ENCODE measurements at regions not wholly inside any gene's neighbourhood (a gene's known extent, or its start where the extent isn't known, plus 50 kb on each side); places are given as distances from the start of the nearest gene placed in this dataset.

DNA sequence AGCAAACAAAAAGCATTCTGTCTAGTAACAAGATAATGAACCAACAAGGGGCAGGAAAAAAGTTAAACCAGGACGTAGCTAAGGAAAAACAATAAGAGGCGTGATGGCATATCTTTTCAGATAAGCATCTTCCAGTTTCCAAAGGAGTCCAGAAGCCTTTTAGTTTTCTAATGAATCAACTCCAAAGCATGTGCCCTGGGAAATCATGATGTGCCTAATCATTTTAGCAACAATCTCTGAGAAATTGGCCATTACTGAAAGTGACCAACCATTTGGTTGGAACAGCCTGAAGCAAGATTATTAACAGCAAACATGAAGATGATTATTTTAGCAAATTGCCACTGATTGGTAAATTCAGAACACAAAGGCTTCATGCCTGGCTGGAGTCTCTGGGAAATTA lies 440.9 kb upstream of the MAF start:
- H3K27me3 Mint-ChIP-seq, result peaks cover 5 to 41% of the 10 kb centered on the region in 2 donors
- no peaks in the 10 kb centered on the region for H3K36me3 Mint-ChIP-seq
- H3K9me3 ChIP-seq (ENCODE audit: low read length), result no peaks in the 10 kb centered on the region
- H3K27me3 ChIP-seq (ENCODE audit: insufficient read depth, low read length, poor library complexity, severe bottlenecking), result no peaks in the 10 kb centered on the region
- DNase-seq, result no peak
- no peaks in the 10 kb centered on the region for H3K4me1 ChIP-seq (ENCODE audit: insufficient read depth, low read length)
- H3K4me1 Mint-ChIP-seq, result no peaks in the 10 kb centered on the region
- no peak overlapping the region for H3K4me3 Mint-ChIP-seq
- CTCF ChIA-PET, result no interaction called here
- POLR2A ChIA-PET, result no interaction called here
- no peak overlapping the region for H3K27ac ChIP-seq (ENCODE audit: low read depth, low read length)
- no peak overlapping the region for H3K4me3 ChIP-seq (ENCODE audit: low read length)
- no peaks in the 10 kb centered on the region for H3K36me3 ChIP-seq (ENCODE audit: insufficient read depth, low read length)
- H3K9me3 Mint-ChIP-seq, result peaks cover 0 to 5% (median 0%) of the 10 kb centered on the region in 5 donors
- no peak overlapping the region for H3K27ac Mint-ChIP-seq

DNA sequence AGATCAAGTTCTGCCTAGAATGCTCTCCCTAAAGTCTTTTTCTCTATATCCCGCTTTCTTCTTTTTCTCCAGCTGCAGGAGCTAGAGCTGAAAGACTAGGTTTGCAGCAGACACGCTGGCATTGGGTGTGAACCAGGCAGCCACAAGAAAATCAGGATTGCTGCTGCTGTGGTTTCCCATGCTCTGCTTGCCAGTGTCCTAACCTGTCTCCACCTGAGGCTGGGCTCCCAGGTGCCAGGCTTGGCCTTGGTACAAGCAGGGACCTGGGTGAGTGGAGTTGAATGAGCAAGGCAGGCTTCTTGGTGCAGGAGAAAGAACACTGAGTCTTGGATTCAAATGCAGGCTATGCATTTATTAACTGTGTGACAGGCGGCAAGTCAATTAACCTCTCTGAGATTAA lies 440.3 kb upstream of the MAF start:
- no peaks in the 10 kb centered on the region for H3K4me1 ChIP-seq (ENCODE audit: insufficient read depth, low read length)
- no peak overlapping the region for H3K4me3 ChIP-seq (ENCODE audit: low read length)
- ChIA-PET CTCF (no interaction called here), POLR2A (no interaction called here)
- H3K9me3 ChIP-seq (ENCODE audit: low read length), result no peaks in the 10 kb centered on the region
- H3K36me3 ChIP-seq (ENCODE audit: insufficient read depth, low read length), result no peaks in the 10 kb centered on the region
- Mint-ChIP-seq H3K9me3 (peaks cover 0 to 5% (median 0%) of the 10 kb centered on the region in 5 donors), H3K27ac (no peak overlapping the region), H3K36me3 (no peaks in the 10 kb centered on the region), H3K4me1 (no peaks in the 10 kb centered on the region), H3K27me3 (peaks cover 5 to 35% of the 10 kb centered on the region in 2 donors), H3K4me3 (no peak overlapping the region)
- DNase-seq, result no peak
- H3K27ac ChIP-seq (ENCODE audit: low read depth, low read length), result no peak overlapping the region
- no peaks in the 10 kb centered on the region for H3K27me3 ChIP-seq (ENCODE audit: insufficient read depth, low read length, poor library complexity, severe bottlenecking)

GRCh38 chr16:80040413-80040812 lies 439.9 kb upstream of the MAF start:
- DNase-seq, result no peak
- Mint-ChIP-seq H3K27me3 (peaks cover 5 to 31% of the 10 kb centered on the region in 2 donors), H3K9me3 (peaks cover 0 to 5% (median 0%) of the 10 kb centered on the region in 5 donors), H3K36me3 (no peaks in the 10 kb centered on the region), H3K4me3 (no peak overlapping the region), H3K27ac (no peak overlapping the region), H3K4me1 (no peaks in the 10 kb centered on the region)
- CTCF ChIA-PET, result no interaction called here
- H3K4me1 ChIP-seq (ENCODE audit: insufficient read depth, low read length), result no peaks in the 10 kb centered on the region
- no peaks in the 10 kb centered on the region for H3K36me3 ChIP-seq (ENCODE audit: insufficient read depth, low read length)
- H3K4me3 ChIP-seq (ENCODE audit: low read length), result no peak overlapping the region
- POLR2A ChIA-PET, result no interaction called here
- no peaks in the 10 kb centered on the region for H3K9me3 ChIP-seq (ENCODE audit: low read length)
- H3K27ac ChIP-seq (ENCODE audit: low read depth, low read length), result no peak overlapping the region
- no peaks in the 10 kb centered on the region for H3K27me3 ChIP-seq (ENCODE audit: insufficient read depth, low read length, poor library complexity, severe bottlenecking)

GRCh38 chr16:80039777-80040176 lies 439.2 kb upstream of the MAF start:
- Histone ChIP-seq H3K27ac (ENCODE audit: low read depth, low read length) (no peak overlapping the region), H3K9me3 (ENCODE audit: low read length) (no peaks in the 10 kb centered on the region), H3K4me1 (ENCODE audit: insufficient read depth, low read length) (no peaks in the 10 kb centered on the region), H3K4me3 (ENCODE audit: low read length) (no peak overlapping the region), H3K27me3 (ENCODE audit: insufficient read depth, low read length, poor library complexity, severe bottlenecking) (no peaks in the 10 kb centered on the region), H3K36me3 (ENCODE audit: insufficient read depth, low read length) (no peaks in the 10 kb centered on the region)
- Mint-ChIP-seq H3K27ac (no peak overlapping the region), H3K36me3 (no peaks in the 10 kb centered on the region), H3K9me3 (peaks cover 0 to 5% (median 0%) of the 10 kb centered on the region in 5 donors), H3K27me3 (peaks cover 5 to 29% of the 10 kb centered on the region in 2 donors), H3K4me1 (no peaks in the 10 kb centered on the region), H3K4me3 (no peak overlapping the region)
- POLR2A ChIA-PET, result no interaction called here
- CTCF ChIA-PET, result no interaction called here
- DNase-seq, result no peak

DNA sequence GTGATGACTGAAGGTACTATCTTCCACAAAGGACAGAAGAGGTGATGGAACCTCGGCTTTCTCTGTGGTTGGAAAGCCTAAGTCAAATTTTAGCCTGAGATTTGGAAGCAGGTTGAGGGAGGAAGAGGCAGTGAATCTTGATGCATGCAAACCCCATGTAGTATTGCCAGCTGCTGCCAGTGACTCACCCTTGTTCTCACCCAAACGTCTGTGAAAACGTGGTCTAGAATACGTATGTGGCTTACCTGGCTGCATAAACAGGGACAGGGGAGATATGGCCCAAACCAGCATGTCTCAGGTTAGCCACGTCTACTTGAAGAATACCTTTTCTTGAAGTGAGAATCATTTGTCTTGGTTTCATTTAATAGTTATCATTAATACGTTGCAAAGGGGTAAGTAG lies 438.0 kb upstream of the MAF start:
- Histone ChIP-seq H3K27me3 (ENCODE audit: insufficient read depth, low read length, poor library complexity, severe bottlenecking) (no peaks in the 10 kb centered on the region), H3K27ac (ENCODE audit: low read depth, low read length) (no peak overlapping the region), H3K9me3 (ENCODE audit: low read length) (no peaks in the 10 kb centered on the region), H3K36me3 (ENCODE audit: insufficient read depth, low read length) (no peaks in the 10 kb centered on the region), H3K4me3 (ENCODE audit: low read length) (no peak overlapping the region), H3K4me1 (ENCODE audit: insufficient read depth, low read length) (no peaks in the 10 kb centered on the region)
- no peaks in the 10 kb centered on the region for H3K4me1 Mint-ChIP-seq
- H3K36me3 Mint-ChIP-seq, result no peaks in the 10 kb centered on the region
- no peak for DNase-seq
- H3K27me3 Mint-ChIP-seq, result peaks cover 5 to 29% of the 10 kb centered on the region in 2 donors
- H3K9me3 Mint-ChIP-seq, result peaks cover 0 to 7% (median 5%) of the 10 kb centered on the region in 5 donors
- ChIA-PET CTCF (no interaction called here), POLR2A (no interaction called here)
- H3K27ac Mint-ChIP-seq, result peak overlapping the region in 1 of 8 donors; percentile 54
- H3K4me3 Mint-ChIP-seq, result no peak overlapping the region

- H3K9me3 ChIP-seq (ENCODE audit: low read length), result no peaks in the 10 kb centered on the region
- Mint-ChIP-seq H3K27ac (no peak overlapping the region), H3K36me3 (no peaks in the 10 kb centered on the region), H3K4me3 (no peak overlapping the region), H3K4me1 (no peaks in the 10 kb centered on the region), H3K27me3 (peaks cover 4 to 20% of the 10 kb centered on the region in 2 donors), H3K9me3 (peaks cover 0 to 12% (median 5%) of the 10 kb centered on the region in 5 donors)
- H3K27me3 ChIP-seq (ENCODE audit: insufficient read depth, low read length, poor library complexity, severe bottlenecking), result no peaks in the 10 kb centered on the region
- ChIA-PET POLR2A (no interaction called here), CTCF (no interaction called here)
- DNase-seq, result no peak
- H3K4me1 ChIP-seq (ENCODE audit: insufficient read depth, low read length), result no peaks in the 10 kb centered on the region
- no peak overlapping the region for H3K27ac ChIP-seq (ENCODE audit: low read depth, low read length)
- H3K36me3 ChIP-seq (ENCODE audit: insufficient read depth, low read length), result no peaks in the 10 kb centered on the region
- H3K4me3 ChIP-seq (ENCODE audit: low read length), result no peak overlapping the region
Measured at GRCh38 chr16:80034948-80035663, 434.6 kb upstream of the MAF start.

GRCh38 chr16:80034469-80034826 lies 433.9 kb upstream of the MAF start:
- H3K36me3 ChIP-seq (ENCODE audit: insufficient read depth, low read length), result no peaks in the 10 kb centered on the region
- no peaks in the 10 kb centered on the region for H3K27me3 ChIP-seq (ENCODE audit: insufficient read depth, low read length, poor library complexity, severe bottlenecking)
- no peak overlapping the region for H3K4me3 ChIP-seq (ENCODE audit: low read length)
- H3K27ac ChIP-seq (ENCODE audit: low read depth, low read length), result no peak overlapping the region
- ChIA-PET POLR2A (no interaction called here), CTCF (no interaction called here)
- Mint-ChIP-seq H3K27ac (no peak overlapping the region), H3K36me3 (no peaks in the 10 kb centered on the region), H3K4me3 (no peak overlapping the region), H3K9me3 (peaks cover 0 to 12% (median 5%) of the 10 kb centered on the region in 5 donors), H3K27me3 (peaks cover 4 to 20% of the 10 kb centered on the region in 2 donors), H3K4me1 (no peaks in the 10 kb centered on the region)
- no peaks in the 10 kb centered on the region for H3K9me3 ChIP-seq (ENCODE audit: low read length)
- no peak for DNase-seq
- no peaks in the 10 kb centered on the region for H3K4me1 ChIP-seq (ENCODE audit: insufficient read depth, low read length)

DNA sequence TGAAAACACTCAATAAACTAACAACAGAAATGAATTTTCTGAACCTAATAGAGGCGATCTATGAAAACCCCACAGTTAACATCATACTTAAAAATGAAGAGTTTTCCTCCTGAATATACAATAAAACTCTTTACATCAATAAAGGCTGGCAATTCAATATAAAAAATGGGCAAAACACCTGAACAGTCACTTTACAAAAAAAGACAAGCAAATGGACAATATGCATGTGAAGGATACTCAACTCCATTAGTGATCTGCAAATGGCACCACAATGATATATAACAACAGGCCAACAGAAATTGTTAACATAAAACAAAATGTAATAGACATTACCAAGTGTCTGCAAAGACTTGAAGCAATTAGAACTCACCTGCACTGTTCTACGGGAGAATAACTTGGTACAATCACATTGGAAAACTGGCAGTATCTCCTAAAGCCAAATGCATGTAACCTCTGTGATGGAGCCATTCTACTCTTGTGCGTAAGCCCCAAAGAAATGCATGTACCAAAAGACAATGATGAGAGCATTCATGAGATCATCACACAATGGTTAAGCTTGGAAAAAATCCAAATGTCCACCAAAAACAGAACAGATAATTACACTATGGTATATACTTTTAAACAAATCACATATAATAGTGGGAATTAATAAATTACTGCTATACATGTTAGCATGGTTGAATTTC lies 433.4 kb upstream of the MAF start:
- CTCF ChIA-PET, result no interaction called here
- POLR2A ChIA-PET, result no interaction called here

More for the DNA sequence above, 433.4 kb upstream of the MAF start:
- H3K4me3 ChIP-seq (ENCODE audit: low read length), result no peak overlapping the region
- H3K27ac ChIP-seq (ENCODE audit: low read depth, low read length), result no peak overlapping the region
- Mint-ChIP-seq H3K9me3 (peaks cover 0 to 12% (median 5%) of the 10 kb centered on the region in 5 donors), H3K36me3 (no peaks in the 10 kb centered on the region), H3K27ac (no peak overlapping the region), H3K4me1 (no peaks in the 10 kb centered on the region), H3K4me3 (no peak overlapping the region), H3K27me3 (peaks cover 4 to 21% of the 10 kb centered on the region in 2 donors)
- no peaks in the 10 kb centered on the region for H3K4me1 ChIP-seq (ENCODE audit: insufficient read depth, low read length)
- no peaks in the 10 kb centered on the region for H3K36me3 ChIP-seq (ENCODE audit: insufficient read depth, low read length)
- no peaks in the 10 kb centered on the region for H3K9me3 ChIP-seq (ENCODE audit: low read length)
- no peak for DNase-seq
- no peaks in the 10 kb centered on the region for H3K27me3 ChIP-seq (ENCODE audit: insufficient read depth, low read length, poor library complexity, severe bottlenecking)

All from CD8-positive, alpha-beta memory T cell (primary cell).